GM18508 (cell line): ENCODE measurements at regions not wholly inside any gene's neighbourhood (a gene's known extent, or its start where the extent isn't known, plus 50 kb on each side); places are given as distances from the start of the nearest gene placed in this dataset.

Source experiments
- ATAC-seq: cut with Tn5 transposase; IDR thresholded peaks from one replicate; pipeline ENCODE4 v1.9.1; 2021; ENCODE audit warnings: moderate number of reproducible peaks; ENCODE audit not compliant: insufficient read depth, unreplicated experiment

GRCh38 chr10:60573336-60573735, 183.7 kb upstream of the ANK3 start:
- ATAC-seq = no peak

- ATAC-seq = no peak
Observed at GRCh38 chr10:60572511-60573194, 183.0 kb upstream of the ANK3 start.

- ATAC-seq = no peak
Observed at GRCh38 chr10:60570896-60571295, 181.2 kb upstream of the ANK3 start.

GRCh38 chr10:60570272-60570865, 180.7 kb upstream of the ANK3 start:
- no peak for ATAC-seq

GRCh38 chr10:60569681-60570080, 180.0 kb upstream of the ANK3 start:
- ATAC-seq = no peak

GRCh38 chr10:60566096-60566495, 176.4 kb upstream of the ANK3 start:
- ATAC-seq = no peak

GRCh38 chr10:60565492-60565891, 175.8 kb upstream of the ANK3 start:
- no peak for ATAC-seq

GRCh38 chr10:60564475-60564874, 174.8 kb upstream of the ANK3 start:
- no peak for ATAC-seq

GRCh38 chr10:60560451-60560850, 170.8 kb upstream of the ANK3 start:
- no peak for ATAC-seq

- ATAC-seq = no peak
Observed at GRCh38 chr10:60555700-60556099, 166.0 kb upstream of the ANK3 start.

- no peak for ATAC-seq
Observed at GRCh38 chr10:60549686-60550085, 160.0 kb upstream of the ANK3 start.

- no peak for ATAC-seq
Observed at GRCh38 chr10:60542657-60543056, 153.0 kb upstream of the ANK3 start.

- no peak for ATAC-seq
Observed at GRCh38 chr10:60541451-60541850, 151.8 kb upstream of the ANK3 start.

- no peak for ATAC-seq
Observed at GRCh38 chr10:60537697-60538096, 148.0 kb upstream of the ANK3 start.

- ATAC-seq = peak; percentile 40
Observed at GRCh38 chr10:60536529-60537114, 146.9 kb upstream of the ANK3 start.

GRCh38 chr10:60535427-60535826, 145.8 kb upstream of the ANK3 start:
- peak; percentile 13 for ATAC-seq

- peak; percentile 49 for ATAC-seq
Observed at GRCh38 chr10:60534761-60535389, 145.2 kb upstream of the ANK3 start.

- ATAC-seq = no peak
Observed at GRCh38 chr10:60532696-60533468, 143.2 kb upstream of the ANK3 start.

- ATAC-seq = no peak
Observed at GRCh38 chr10:60531006-60531405, 141.3 kb upstream of the ANK3 start.

GRCh38 chr10:60527676-60528075, 138.0 kb upstream of the ANK3 start:
- no peak for ATAC-seq
